A549 (cell line): ENCODE measurements at regions not wholly inside any gene's neighbourhood (a gene's known extent, or its start where the extent isn't known, plus 50 kb on each side); places are given as distances from the start of the nearest gene placed in this dataset.

Experiments
- BCL3 ChIP-seq: fragments of >200 bp; sonication (Bioruptor Twin); formaldehyde crosslinking; IDR thresholded peaks from 3 replicates; pipeline ENCODE4 v1.6.1; 2016
- CBX8 ChIP-seq: fragments of 200-600 bp; sonication (generic); IDR thresholded peaks from 2 replicates; pipeline ENCODE4 v1.6.1; 2016
- CHD2 ChIP-seq: fragments of 150-350 bp; IDR thresholded peaks from 2 replicates; pipeline ENCODE4 v1.6.1; 2014; ENCODE audit warnings: low read length; ENCODE audit not compliant: partially characterized antibody
- CHD4 ChIP-seq: fragments of 200-600 bp; sonication (generic); IDR thresholded peaks from 2 replicates; pipeline ENCODE4 v1.6.1; 2016; ENCODE audit warnings: antibody characterized with exemption, mild to moderate bottlenecking, borderline replicate concordance
- CTCF ChIP-seq: fragments of >200 bp; sonication (Bioruptor Twin); formaldehyde crosslinking; IDR thresholded peaks from 3 replicates; pipeline ENCODE4 v1.5.1; 2016
- EP300 ChIP-seq, 2 experiments: fragments of >200 bp; sonication (Bioruptor Twin); formaldehyde crosslinking; IDR thresholded peaks; 2 replicates in 1 of 2; 3 replicates in 1 of 2; pipeline ENCODE4 v1.6.1; 2016 to 2017
- HOXA7 ChIP-seq: fragments of 250-450 bp; sonication (Bioruptor Pico); IDR thresholded peaks from 2 replicates; pipeline ENCODE4 v1.5.0; 2020; ENCODE audit warnings: mild to moderate bottlenecking, moderate library complexity
- HOXB13 ChIP-seq: fragments of 250-450 bp; sonication (Bioruptor Pico); IDR thresholded peaks from 2 replicates; pipeline ENCODE4 v1.5.0; 2020; ENCODE audit warnings: low read depth, mild to moderate bottlenecking, moderate library complexity
- POLR2A ChIP-seq: IDR thresholded peaks from 2 replicates; pipeline ENCODE4 v1.6.1; 2012; ENCODE audit warnings: mild to moderate bottlenecking, low read length
- RCOR1 ChIP-seq: fragments of 150-350 bp; IDR thresholded peaks from 2 replicates; pipeline ENCODE4 v1.6.1; 2014; ENCODE audit warnings: antibody characterized with exemption, low read length, low read depth

- no peak for TF ChIP-seq CHD2
- no peak for TF ChIP-seq POLR2A
- no peak for TF ChIP-seq EP300 (IDR thresholded peaks at IDR 0.05)
- TF ChIP-seq BCL3, result no peak
- TF ChIP-seq RCOR1, result no peak
- TF ChIP-seq HOXB13 (CRISPR knock-in tag), result no peak
- no peak for TF ChIP-seq CHD4
- no peak for TF ChIP-seq CBX8
- no peak for TF ChIP-seq CTCF
- TF ChIP-seq HOXA7 (CRISPR knock-in tag), result no peak
Observed at GRCh38 chr12:47438175-47438574, 267.7 kb downstream of the RPAP3 start.
